NT2/D1 (cell line): ENCODE measurements at regions not wholly inside any gene's neighbourhood (a gene's known extent, or its start where the extent isn't known, plus 50 kb on each side); places are given as distances from the start of the nearest gene placed in this dataset.
"Not testable (repeated sequence)": the region's sequence is repeated elsewhere in the genome, so short reads cannot be mapped to it uniquely, and the experiment has no call there.

ENCODE experiments used
- DNase-seq: peaks from one replicate; pipeline ENCODE4 v3.0.0-alpha.2; 2011; ENCODE audit warnings: low read depth, low spot score
- H3K27me3 ChIP-seq: 2 replicates; pipeline ENCODE4 v1.6.0; 2011; ENCODE audit warnings: mild to moderate bottlenecking; ENCODE audit not compliant: insufficient read length, insufficient read depth
- H3K36me3 ChIP-seq: 2 replicates; pipeline ENCODE4 v1.6.1; 2011; ENCODE audit warnings: mild to moderate bottlenecking, low read length, mixed read lengths; ENCODE audit not compliant: insufficient read depth, insufficient read length
- H3K4me1 ChIP-seq: 2 replicates; pipeline ENCODE4 v1.5.1; 2011; ENCODE audit not compliant: insufficient read depth, insufficient read length
- H3K4me3 ChIP-seq: 2 replicates; pipeline ENCODE4 v1.5.1; 2011; ENCODE audit warnings: low read depth; ENCODE audit not compliant: insufficient read length
- H3K9ac ChIP-seq: 2 replicates; pipeline ENCODE4 v1.6.0; 2011; ENCODE audit warnings: low read depth; ENCODE audit not compliant: insufficient read length
- H3K9me3 ChIP-seq: 2 replicates; pipeline ENCODE4 v1.5.1; 2011; ENCODE audit warnings: mild to moderate bottlenecking, low read length; ENCODE audit not compliant: insufficient read depth
- SUZ12 ChIP-seq: IDR thresholded peaks from 2 replicates; pipeline ENCODE4 v1.6.1; 2011; ENCODE audit not compliant: insufficient read length, insufficient read depth; ENCODE audit errors: extremely low read depth
- YY1 ChIP-seq: IDR thresholded peaks from 2 replicates; pipeline ENCODE4 v1.6.1; 2011; ENCODE audit not compliant: insufficient read length, insufficient read depth
- ZNF274 ChIP-seq: IDR thresholded peaks from 2 replicates; pipeline ENCODE4 v1.6.1; 2011; ENCODE audit warnings: mild to moderate bottlenecking, low read depth, low read length

DNA sequence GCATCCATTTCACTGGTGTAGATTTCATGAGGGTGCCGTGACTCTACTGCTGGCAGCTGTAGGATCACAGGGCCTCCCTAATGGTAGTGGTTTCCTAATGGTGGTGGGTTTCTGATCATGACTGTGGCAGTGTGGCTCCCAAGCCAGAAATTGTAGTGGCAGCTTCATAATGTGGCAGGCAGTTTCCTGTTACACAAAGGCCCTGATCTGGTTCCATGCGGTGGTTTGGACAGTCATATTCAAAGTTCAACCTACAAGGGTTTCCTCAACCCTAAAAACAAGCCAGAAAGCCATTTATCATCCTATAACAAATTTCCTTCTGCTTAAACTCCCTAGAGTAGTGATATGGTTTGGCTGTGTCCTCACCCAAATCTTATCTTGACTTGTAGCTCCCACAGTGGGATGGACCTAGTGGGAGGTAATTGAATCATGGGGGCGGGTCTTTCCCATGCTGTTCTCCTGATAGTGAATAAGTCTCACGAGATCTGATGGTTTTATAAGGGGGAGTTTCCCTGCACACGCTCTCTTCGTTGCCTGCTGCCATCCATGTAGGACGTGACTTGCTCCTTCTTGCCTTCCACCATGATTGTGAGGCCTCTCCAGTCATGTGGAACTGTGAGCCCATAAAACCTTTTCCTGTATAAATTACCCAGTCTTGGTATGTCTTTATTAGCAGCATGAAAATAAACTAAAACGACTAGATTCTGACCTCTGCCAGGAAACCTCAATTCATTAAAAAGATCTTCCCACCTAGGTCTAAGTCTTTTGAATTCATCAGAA lies 257.1 kb downstream of the EFCAB11 start:
- 0 out of 2 replicates have a peak, but pooled peaks cover 1% of the 10 kb centered on the region for H3K9me3 ChIP-seq
- H3K4me1 ChIP-seq: no peaks in the 10 kb centered on the region

GRCh38 chr14:89695846-89696245 lies 258.7 kb downstream of the EFCAB11 start:
- Histone ChIP-seq H3K27me3 (no peaks in the 10 kb centered on the region), H3K36me3 (no peaks in the 10 kb centered on the region), H3K9ac (no peak overlapping the region), H3K9me3 (no peaks in the 10 kb centered on the region), H3K4me3 (no peak overlapping the region), H3K4me1 (no peaks in the 10 kb centered on the region)
- TF ChIP-seq ZNF274 (no peak), SUZ12 (no peak), YY1 (no peak)
- no peak for DNase-seq

More for the DNA sequence above, 257.1 kb downstream of the EFCAB11 start:
- no peak overlapping the region for H3K9ac ChIP-seq
- DNase-seq: no peak
- no peak for TF ChIP-seq YY1
- no peak for TF ChIP-seq ZNF274
- no peak for TF ChIP-seq SUZ12
- H3K36me3 ChIP-seq: no peaks in the 10 kb centered on the region
- no peak overlapping the region for H3K4me3 ChIP-seq
- H3K27me3 ChIP-seq: peaks cover 4% of the 10 kb centered on the region

- H3K36me3 ChIP-seq: no peaks in the 10 kb centered on the region
- no peak overlapping the region for H3K4me3 ChIP-seq
- H3K9ac ChIP-seq: no peak overlapping the region
- TF ChIP-seq ZNF274: no peak
- TF ChIP-seq YY1: no peak
- TF ChIP-seq SUZ12: no peak
- no peaks in the 10 kb centered on the region for H3K4me1 ChIP-seq
- DNase-seq: no peak
- H3K27me3 ChIP-seq: no peaks in the 10 kb centered on the region
- no peaks in the 10 kb centered on the region for H3K9me3 ChIP-seq
Observed at GRCh38 chr14:89690139-89690538, 264.4 kb downstream of the EFCAB11 start.

DNA sequence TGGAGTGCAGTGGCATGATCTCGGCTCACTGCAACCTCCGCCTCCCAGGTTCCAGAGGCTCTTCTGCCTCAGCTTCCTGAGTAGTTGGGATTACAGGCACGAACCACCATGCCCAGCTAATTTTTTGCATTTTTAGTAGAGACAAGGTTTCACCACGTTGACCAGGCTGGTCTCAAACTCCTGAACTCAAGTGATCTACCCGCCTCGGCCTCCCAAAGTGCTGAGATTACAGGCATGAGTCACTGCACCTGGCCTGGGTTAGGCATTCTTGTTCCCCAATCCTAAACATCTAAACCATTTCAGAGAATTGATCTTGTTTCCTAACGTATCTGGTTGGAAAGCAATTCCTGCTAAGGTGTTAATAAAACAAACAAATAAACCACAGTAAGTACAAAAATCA lies 264.8 kb downstream of the EFCAB11 start:
- H3K9me3 ChIP-seq, DNase-seq, H3K36me3 ChIP-seq, H3K4me3 ChIP-seq, H3K9ac ChIP-seq, H3K27me3 ChIP-seq, H3K4me1 ChIP-seq: not testable (repeated sequence)

- no peak for DNase-seq
- no peaks in the 10 kb centered on the region for H3K4me1 ChIP-seq
- H3K4me3 ChIP-seq: no peak overlapping the region
- no peaks in the 10 kb centered on the region for H3K27me3 ChIP-seq
- no peaks in the 10 kb centered on the region for H3K36me3 ChIP-seq
- TF ChIP-seq SUZ12 (no peak), YY1 (no peak), ZNF274 (no peak)
- H3K9ac ChIP-seq: no peak overlapping the region
- peaks cover 8% of the 10 kb centered on the region; the same call in 1 of the 2 replicates for H3K9me3 ChIP-seq
Observed at GRCh38 chr14:89688507-89689211, 265.9 kb downstream of the EFCAB11 start.

- not testable (repeated sequence) for DNase-seq, H3K4me3 ChIP-seq, H3K36me3 ChIP-seq, H3K9ac ChIP-seq, H3K27me3 ChIP-seq, H3K4me1 ChIP-seq
- peaks cover 16% of the 10 kb centered on the region; the same call in 1 of the 2 replicates for H3K9me3 ChIP-seq
Observed at GRCh38 chr14:89687129-89687528, 267.4 kb downstream of the EFCAB11 start.

GRCh38 chr14:89684139-89684538 lies 267.1 kb upstream of the FOXN3 start:
- H3K4me1 ChIP-seq: no peaks in the 10 kb centered on the region
- no peaks in the 10 kb centered on the region for H3K27me3 ChIP-seq
- H3K4me3 ChIP-seq: no peak overlapping the region
- peaks cover 16% of the 10 kb centered on the region; the same call in 1 of the 2 replicates for H3K9me3 ChIP-seq
- no peak for TF ChIP-seq ZNF274
- no peak for TF ChIP-seq SUZ12
- no peak for TF ChIP-seq YY1
- no peak for DNase-seq
- H3K9ac ChIP-seq: no peak overlapping the region
- H3K36me3 ChIP-seq: no peaks in the 10 kb centered on the region
